Neutrophil (primary cell): ENCODE measurements at regions not wholly inside any gene's neighbourhood (a gene's known extent, or its start where the extent isn't known, plus 50 kb on each side); places are given as distances from the start of the nearest gene placed in this dataset.
"Not testable (repeated sequence)": the region's sequence is repeated elsewhere in the genome, so short reads cannot be mapped to it uniquely, and the experiment has no call there.

Experiments
- H3K27ac ChIP-seq: fragments of 200-600 bp; sonication (generic); 2 replicates; pipeline ENCODE4 v1.5.1; 2016; ENCODE audit warnings: mild to moderate bottlenecking, moderate library complexity
- H3K27me3 ChIP-seq: fragments of 200-600 bp; sonication (generic); 2 replicates; pipeline ENCODE4 v1.6.0; 2016; ENCODE audit warnings: mild to moderate bottlenecking
- H3K36me3 ChIP-seq: fragments of 200-600 bp; sonication (generic); 2 replicates; pipeline ENCODE4 v1.5.1; 2017
- H3K4me1 ChIP-seq, 2 experiments: fragments of 200-600 bp in 1 of 2; sonication (generic) in 1 of 2; 1 replicate in 1 of 2; 2 replicates in 1 of 2; pipeline versions ENCODE4 v1.5.1 to v1.6.1; 2013 to 2016; ENCODE audit warnings: low read depth in 1 of 2, low read length in 1 of 2, mild to moderate bottlenecking in 1 of 2, moderate library complexity in 1 of 2; ENCODE audit not compliant: control insufficient read depth in 1 of 2, insufficient read depth in 1 of 2
- H3K4me3 ChIP-seq, 2 experiments: fragments of 200-600 bp in 1 of 2; sonication (generic) in 1 of 2; 1 replicate in 1 of 2; 2 replicates in 1 of 2; pipeline ENCODE4 v1.5.1; 2013 to 2016; ENCODE audit warnings: low read depth in 1 of 2, low read length in 1 of 2, mild to moderate bottlenecking in 1 of 2, moderate library complexity in 1 of 2
- H3K9me3 ChIP-seq: fragments of 200-600 bp; sonication (generic); 2 replicates; pipeline ENCODE4 v1.5.1; 2016
- CTCF ChIP-seq: fragments of 200-600 bp; sonication (generic); IDR thresholded peaks from 2 replicates; pipeline ENCODE4 v1.5.1; 2016; ENCODE audit warnings: antibody characterized with exemption

DNA sequence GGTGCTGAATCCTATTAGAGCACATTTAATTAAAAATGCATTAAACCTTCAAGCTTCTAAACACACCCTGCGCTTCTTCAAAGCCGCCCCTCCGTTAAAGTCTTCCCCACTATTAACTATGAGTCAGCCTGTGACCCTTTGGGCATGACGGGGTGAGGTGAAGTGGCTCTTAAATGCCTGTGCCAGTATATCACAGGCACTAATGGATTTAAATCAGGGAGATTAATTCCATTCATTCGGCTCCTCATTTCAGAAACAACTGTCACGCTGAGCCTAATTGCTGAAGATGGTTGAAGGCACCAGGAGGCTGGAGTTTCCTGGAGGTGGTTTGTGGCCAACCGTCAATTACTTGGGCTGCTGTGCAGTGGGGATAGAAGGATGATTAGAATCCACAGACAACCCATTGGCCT lies 192.6 kb upstream of the MSX2 start:
- Histone ChIP-seq H3K27ac (peak overlapping the region; percentile 72), H3K36me3 (no peaks in the 10 kb centered on the region), H3K9me3 (no peaks in the 10 kb centered on the region), H3K4me3 (peak overlapping the region in 1 of 2 experiments; percentile 26), H3K27me3 (no peaks in the 10 kb centered on the region), H3K4me1 (peaks cover 37 to 46% of the 10 kb centered on the region in 2 experiments)
- no peak for TF ChIP-seq CTCF

- H3K9me3 ChIP-seq: no peaks in the 10 kb centered on the region
- peaks cover 36 to 44% of the 10 kb centered on the region in 2 experiments for H3K4me1 ChIP-seq
- no peak for TF ChIP-seq CTCF
- H3K36me3 ChIP-seq: no peaks in the 10 kb centered on the region
- peak overlapping the region; percentile 72 for H3K27ac ChIP-seq
- H3K27me3 ChIP-seq: no peaks in the 10 kb centered on the region
- peak overlapping the region; percentile 26 to 28 for H3K4me3 ChIP-seq
These were observed 191.6 kb upstream of the MSX2 start for GRCh38 chr5:174532455-174533453.

DNA sequence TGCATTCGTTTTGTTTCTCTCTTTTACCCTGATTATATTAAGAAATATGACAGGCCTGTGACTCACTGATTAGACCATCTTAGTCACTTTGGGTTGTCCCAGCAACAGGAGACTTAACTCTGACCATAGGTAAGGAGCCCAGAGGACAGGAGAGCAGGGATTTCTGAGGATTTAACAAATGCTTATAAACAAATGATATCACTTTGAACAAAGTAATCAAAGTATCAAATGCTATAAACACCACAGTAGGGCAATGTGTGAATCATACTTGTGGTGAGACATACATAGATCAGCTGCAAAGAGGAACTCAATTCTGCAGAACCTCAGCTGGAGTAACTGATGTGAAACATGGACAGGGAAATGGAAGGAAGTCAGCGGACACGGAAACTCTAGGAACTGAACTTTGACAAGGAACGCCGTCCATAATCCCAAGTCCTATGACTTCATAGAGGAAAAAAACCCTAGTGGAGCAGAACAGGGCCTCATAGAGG lies 190.6 kb upstream of the MSX2 start:
- peaks cover 32 to 37% of the 10 kb centered on the region in 2 experiments for H3K4me1 ChIP-seq
- no peak overlapping the region for H3K27ac ChIP-seq
- no peak overlapping the region for H3K4me3 ChIP-seq
- no peaks in the 10 kb centered on the region for H3K36me3 ChIP-seq
- no peaks in the 10 kb centered on the region for H3K27me3 ChIP-seq
- no peak for TF ChIP-seq CTCF
- no peaks in the 10 kb centered on the region for H3K9me3 ChIP-seq

GRCh38 chr5:174535669-174536068 lies 188.7 kb upstream of the MSX2 start:
- H3K4me3 ChIP-seq: no peak overlapping the region
- no peaks in the 10 kb centered on the region for H3K27me3 ChIP-seq
- H3K27ac ChIP-seq: no peak overlapping the region
- no peak for TF ChIP-seq CTCF
- H3K36me3 ChIP-seq: no peaks in the 10 kb centered on the region
- H3K4me1 ChIP-seq: peaks cover 32 to 34% of the 10 kb centered on the region in 2 experiments
- no peaks in the 10 kb centered on the region for H3K9me3 ChIP-seq

DNA sequence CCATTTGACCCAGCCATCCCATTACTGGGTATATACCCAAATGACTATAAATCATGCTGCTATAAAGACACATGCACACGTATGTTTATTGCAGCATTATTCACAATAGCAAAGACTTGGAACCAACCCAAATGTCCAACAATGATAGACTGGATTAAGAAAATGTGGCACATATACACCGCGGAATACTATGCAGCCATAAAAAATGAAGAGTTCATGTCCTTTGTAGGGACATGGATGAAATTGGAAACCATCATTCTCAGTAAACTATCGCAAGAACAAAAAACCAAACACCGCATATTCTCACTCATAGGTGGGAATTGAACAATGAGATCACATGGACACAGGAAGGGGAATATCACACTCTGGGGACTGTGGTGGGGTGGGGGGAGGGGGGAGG lies 184.6 kb upstream of the MSX2 start:
- not testable (repeated sequence) for H3K36me3 ChIP-seq, H3K27me3 ChIP-seq, H3K4me3 ChIP-seq, H3K27ac ChIP-seq, H3K4me1 ChIP-seq, H3K9me3 ChIP-seq

- Histone ChIP-seq H3K36me3 (no peaks in the 10 kb centered on the region), H3K4me3 (no peak overlapping the region)
- TF ChIP-seq CTCF: no peak
These were observed 182.3 kb upstream of the MSX2 start for GRCh38 chr5:174542037-174542436.

More at GRCh38 chr5:174542037-174542436, 182.3 kb upstream of the MSX2 start:
- Histone ChIP-seq H3K9me3 (no peaks in the 10 kb centered on the region), H3K27me3 (peaks cover 3% of the 10 kb centered on the region), H3K27ac (no peak overlapping the region), H3K4me1 (no peaks in the 10 kb centered on the region)
